PC-9 (cell line): ENCODE measurements at regions not wholly inside any gene's neighbourhood (a gene's known extent, or its start where the extent isn't known, plus 50 kb on each side); places are given as distances from the start of the nearest gene placed in this dataset.

Experiments
- BruUV-seq: library from RNA; stranded (reverse); fragments of 400-500 nt; replicated peaks from 2 replicates; lab custom pipeline; 2021; lab: Mats Ljungman, UMichigan
- CTCF ChIA-PET: fragments of 300-600 bp; sonication (Branson Sonifier 250); formaldehyde crosslinking; loops from one replicate; lab custom pipeline; 2022; ENCODE audit warnings: antibody characterized with exemption; lab: Charles Lee
- POLR2A ChIA-PET: fragments of 300-600 bp; sonication (Branson Sonifier 250); formaldehyde crosslinking; loops from one replicate; lab custom pipeline; 2022; ENCODE audit warnings: antibody characterized with exemption; ENCODE audit not compliant: unreplicated experiment; lab: Charles Lee
- DNase-seq, 2 experiments: peaks; one replicate each; pipeline versions ENCODE4 v3.0.0 to v3.0.0-alpha.2; 2015 to 2022; ENCODE audit warnings: mixed read lengths in 1 of 2
- H2AFZ ChIP-seq: fragments of 200-600 bp; sonication (generic); 2 replicates; pipeline ENCODE4 v1.8.1; 2017; ENCODE audit warnings: antibody characterized with exemption
- H3F3A ChIP-seq: fragments of 200-600 bp; sonication (generic); 2 replicates; pipeline ENCODE4 v1.8.1; 2017; ENCODE audit warnings: antibody characterized with exemption, mild to moderate bottlenecking, low read depth; ENCODE audit not compliant: insufficient read depth
- H3K27ac ChIP-seq: fragments of 200-600 bp; sonication (generic); 2 replicates; pipeline ENCODE4 v1.6.1; 2016; ENCODE audit warnings: mixed run types
- H3K27me3 ChIP-seq: fragments of 200-600 bp; sonication (generic); 2 replicates; pipeline ENCODE4 v1.6.1; 2016; ENCODE audit warnings: low read depth, mixed run types; ENCODE audit not compliant: insufficient read depth
- H3K36me3 ChIP-seq: fragments of 200-600 bp; sonication (generic); 2 replicates; pipeline ENCODE4 v1.6.1; 2016; ENCODE audit warnings: low read depth, mixed run types
- H3K4me1 ChIP-seq: fragments of 200-600 bp; sonication (generic); replicated peaks from 2 replicates; pipeline ENCODE4 v1.6.1; 2016; ENCODE audit warnings: mixed run types; ENCODE audit not compliant: insufficient read depth
- H3K4me2 ChIP-seq: fragments of 200-600 bp; sonication (generic); 2 replicates; pipeline ENCODE4 v1.6.1; 2017; ENCODE audit warnings: mixed run types
- H3K4me3 ChIP-seq: fragments of 200-600 bp; sonication (generic); 2 replicates; pipeline ENCODE4 v1.6.1; 2016; ENCODE audit warnings: mixed run types
- H3K79me2 ChIP-seq: fragments of 200-600 bp; sonication (generic); 2 replicates; pipeline ENCODE4 v1.6.1; 2017; ENCODE audit warnings: low read depth, mixed run types
- H3K9me2 ChIP-seq: fragments of 200-600 bp; sonication (generic); 2 replicates; pipeline ENCODE4 v1.8.1; 2017; ENCODE audit warnings: mild to moderate bottlenecking; ENCODE audit not compliant: insufficient read depth
- H3K9me3 ChIP-seq: fragments of 200-600 bp; sonication (generic); 2 replicates; pipeline ENCODE4 v1.8.1; 2016; ENCODE audit warnings: low read depth; ENCODE audit not compliant: insufficient read depth
- H4K20me1 ChIP-seq: fragments of 200-600 bp; sonication (generic); 2 replicates; pipeline ENCODE4 v1.8.1; 2017; ENCODE audit not compliant: insufficient read depth
- EZH2 ChIP-seq: fragments of 200-600 bp; sonication (generic); IDR thresholded peaks from 2 replicates; pipeline ENCODE4 v1.8.0; 2017; ENCODE audit warnings: antibody characterized with exemption, low read depth
- intact Hi-C: fragments of 100-400 bp; cut with micrococcal nuclease; formaldehyde crosslinking; loops from one replicate; pipeline ENCODE4 v1.10.0; 2022; ENCODE audit not compliant: unreplicated experiment
- TF ChIP-seq, protein P1 (sequence below): fragments of 200-600 bp; sonication (generic); conservative IDR thresholded peaks from 2 replicates; pipeline ENCODE4 v1.6.1; 2017; ENCODE audit warnings: mixed run types, antibody characterized with exemption, mild to moderate bottlenecking, moderate library complexity

DNA sequence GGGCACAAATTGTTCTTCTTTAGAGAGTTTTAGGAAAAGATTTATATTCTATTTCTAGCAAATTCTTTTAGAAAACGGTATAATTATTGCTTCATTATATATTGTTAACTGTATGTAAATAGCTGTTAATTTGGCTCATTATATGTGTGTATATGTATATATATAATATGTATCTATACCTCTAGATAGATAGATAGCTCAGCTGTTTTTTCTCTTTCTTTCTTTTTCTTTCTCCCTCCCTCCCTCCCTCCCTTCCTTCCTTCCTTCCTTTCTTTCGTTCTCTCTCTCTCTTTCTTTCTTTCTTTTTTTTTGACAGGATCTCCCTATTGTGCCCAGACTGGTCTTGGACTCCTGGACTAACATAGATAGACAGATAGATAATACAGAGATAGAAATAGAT, 1538.8 kb downstream of the PCDH7 start:
- Histone ChIP-seq H3K36me3 (no peaks in the 10 kb centered on the region), H3K27ac (no peak overlapping the region), H3K79me2 (no peaks in the 10 kb centered on the region), H2AFZ (no peak overlapping the region), H3K9me2 (no peaks in the 10 kb centered on the region), H4K20me1 (no peaks in the 10 kb centered on the region), H3F3A (no peaks in the 10 kb centered on the region), H3K9me3 (no peaks in the 10 kb centered on the region), H3K4me1 (no peaks in the 10 kb centered on the region), H3K4me2 (no peak overlapping the region), H3K27me3 (no peaks in the 10 kb centered on the region), H3K4me3 (no peak overlapping the region)
- no TSS peak for BruUV-seq
- TF ChIP-seq EZH2, result no peak
- TF ChIP-seq, protein P1, sequence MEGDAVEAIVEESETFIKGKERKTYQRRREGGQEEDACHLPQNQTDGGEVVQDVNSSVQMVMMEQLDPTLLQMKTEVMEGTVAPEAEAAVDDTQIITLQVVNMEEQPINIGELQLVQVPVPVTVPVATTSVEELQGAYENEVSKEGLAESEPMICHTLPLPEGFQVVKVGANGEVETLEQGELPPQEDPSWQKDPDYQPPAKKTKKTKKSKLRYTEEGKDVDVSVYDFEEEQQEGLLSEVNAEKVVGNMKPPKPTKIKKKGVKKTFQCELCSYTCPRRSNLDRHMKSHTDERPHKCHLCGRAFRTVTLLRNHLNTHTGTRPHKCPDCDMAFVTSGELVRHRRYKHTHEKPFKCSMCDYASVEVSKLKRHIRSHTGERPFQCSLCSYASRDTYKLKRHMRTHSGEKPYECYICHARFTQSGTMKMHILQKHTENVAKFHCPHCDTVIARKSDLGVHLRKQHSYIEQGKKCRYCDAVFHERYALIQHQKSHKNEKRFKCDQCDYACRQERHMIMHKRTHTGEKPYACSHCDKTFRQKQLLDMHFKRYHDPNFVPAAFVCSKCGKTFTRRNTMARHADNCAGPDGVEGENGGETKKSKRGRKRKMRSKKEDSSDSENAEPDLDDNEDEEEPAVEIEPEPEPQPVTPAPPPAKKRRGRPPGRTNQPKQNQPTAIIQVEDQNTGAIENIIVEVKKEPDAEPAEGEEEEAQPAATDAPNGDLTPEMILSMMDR, result no peak
- ChIA-PET CTCF (no interaction called here), POLR2A (no interaction called here)
- intact Hi-C loops, result no loop called here
- no peak for DNase-seq

DNA sequence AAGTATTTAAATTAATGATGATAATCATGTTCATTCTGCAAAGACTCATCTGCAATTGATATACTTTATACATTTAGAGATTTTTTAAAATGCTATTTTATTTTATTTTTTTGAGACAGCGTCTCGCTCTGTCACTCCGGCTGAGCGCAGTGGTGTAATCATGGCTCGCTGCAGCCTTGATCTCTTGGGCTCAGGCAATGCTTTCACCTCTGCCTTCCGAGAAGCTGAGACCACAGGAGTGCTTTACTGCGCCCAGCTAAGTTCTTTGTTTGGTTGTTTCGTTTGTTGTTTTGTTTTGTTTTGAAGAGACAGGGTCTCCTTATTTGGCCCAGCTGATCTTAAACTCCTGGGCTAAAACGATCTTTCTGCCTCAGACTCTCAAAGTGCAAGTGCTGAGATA, 1541.0 kb downstream of the PCDH7 start:
- H3K27me3 ChIP-seq, result no peaks in the 10 kb centered on the region
- DNase-seq, result no peak
- H3K9me3 ChIP-seq, result no peaks in the 10 kb centered on the region
- H3K4me3 ChIP-seq, result no peak overlapping the region
- TF ChIP-seq, protein P1, result no peak
- TF ChIP-seq EZH2, result no peak
- intact Hi-C loops, result no loop called here
- H3K4me1 ChIP-seq, result no peaks in the 10 kb centered on the region
- H4K20me1 ChIP-seq, result no peaks in the 10 kb centered on the region
- no peak overlapping the region for H3K27ac ChIP-seq
- ChIA-PET POLR2A (no interaction called here), CTCF (no interaction called here)
- no peak overlapping the region for H2AFZ ChIP-seq
- no peaks in the 10 kb centered on the region for H3F3A ChIP-seq
- H3K79me2 ChIP-seq, result no peaks in the 10 kb centered on the region
- no peaks in the 10 kb centered on the region for H3K9me2 ChIP-seq
- no TSS peak for BruUV-seq
- no peaks in the 10 kb centered on the region for H3K36me3 ChIP-seq
- H3K4me2 ChIP-seq, result no peak overlapping the region

DNA sequence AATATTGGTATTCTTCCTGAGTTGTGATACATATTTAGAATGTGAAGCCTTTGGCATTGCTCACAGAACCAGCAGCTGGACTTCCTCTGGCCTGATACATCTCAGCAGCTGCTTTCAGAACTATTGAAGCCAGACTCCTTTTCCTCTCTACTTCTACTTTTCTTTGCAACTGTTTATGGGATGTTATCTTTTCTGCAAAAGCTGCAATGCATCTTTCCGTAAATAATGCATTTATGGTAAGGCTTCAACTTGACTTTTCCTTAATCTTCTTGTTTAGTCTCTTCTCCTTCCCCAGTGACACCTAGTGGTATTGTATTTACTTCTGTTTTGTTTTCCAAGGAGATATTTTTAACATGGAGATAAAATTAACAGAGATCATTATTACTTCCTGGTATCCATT, 1548.7 kb downstream of the PCDH7 start:
- intact Hi-C loops, result loop anchor here (2.0 to 5.0 kb wide), 2 partner anchors 58 to 1557 kb away; no protein-coding TSS in a partner anchor
- Histone ChIP-seq H3K9me3 (no peaks in the 10 kb centered on the region), H3K4me3 (no peak overlapping the region), H3K27me3 (no peaks in the 10 kb centered on the region), H3K27ac (no peak overlapping the region), H3K4me2 (no peak overlapping the region), H3K9me2 (no peaks in the 10 kb centered on the region), H3K36me3 (no peaks in the 10 kb centered on the region), H3K79me2 (no peaks in the 10 kb centered on the region), H3F3A (no peaks in the 10 kb centered on the region), H3K4me1 (no peaks in the 10 kb centered on the region), H2AFZ (no peak overlapping the region), H4K20me1 (no peaks in the 10 kb centered on the region)
- POLR2A ChIA-PET, result no interaction called here
- DNase-seq, result no peak
- BruUV-seq, result no TSS peak
- CTCF ChIA-PET, result no interaction called here
- no peak for TF ChIP-seq EZH2
- TF ChIP-seq, protein P1, result no peak
